ENCODE measurements at regions not wholly inside any gene's neighbourhood (a gene's known extent, or its start where the extent isn't known, plus 50 kb on each side); places are given as distances from the start of the nearest gene placed in this dataset.

- no peak for DNase-seq (ENCODE audit: low read depth)
Observed at GRCh38 chr9:25613709-25614108, 64.5 kb downstream of the TUSC1 start.

GRCh38 chr9:25603106-25603505 lies 75.1 kb downstream of the TUSC1 start:
- no peak for DNase-seq (ENCODE audit: low read depth)

GRCh38 chr9:25602400-25603044 lies 75.7 kb downstream of the TUSC1 start:
- no peak for DNase-seq (ENCODE audit: low read depth)

- no peak for DNase-seq (ENCODE audit: low read depth)
Observed at GRCh38 chr9:25600501-25600900, 77.7 kb downstream of the TUSC1 start.

- no peak for DNase-seq (ENCODE audit: low read depth)
Observed at GRCh38 chr9:25584611-25585010, 93.6 kb downstream of the TUSC1 start.

- DNase-seq (ENCODE audit: low read depth), result no peak
Observed at GRCh38 chr9:25573281-25573680, 105.0 kb downstream of the TUSC1 start.

GRCh38 chr9:25571491-25571890 lies 106.8 kb downstream of the TUSC1 start:
- DNase-seq (ENCODE audit: low read depth), result no peak

GRCh38 chr9:25570802-25571201 lies 107.4 kb downstream of the TUSC1 start:
- no peak for DNase-seq (ENCODE audit: low read depth)

- DNase-seq (ENCODE audit: low read depth), result no peak
Observed at GRCh38 chr9:25562101-25562500, 116.1 kb downstream of the TUSC1 start.

- no peak for DNase-seq (ENCODE audit: low read depth)
Observed at GRCh38 chr9:25557645-25558300, 120.5 kb downstream of the TUSC1 start.

- DNase-seq (ENCODE audit: low read depth), result no peak
Observed at GRCh38 chr9:25556540-25556939, 121.7 kb downstream of the TUSC1 start.

GRCh38 chr9:25548847-25549246 lies 129.4 kb downstream of the TUSC1 start:
- DNase-seq (ENCODE audit: low read depth), result no peak

GRCh38 chr9:25543806-25544205 lies 134.4 kb downstream of the TUSC1 start:
- DNase-seq (ENCODE audit: low read depth), result no peak

- no peak for DNase-seq (ENCODE audit: low read depth)
Observed at GRCh38 chr9:25542319-25542718, 135.9 kb downstream of the TUSC1 start.

- DNase-seq (ENCODE audit: low read depth), result no peak
Observed at GRCh38 chr9:25537808-25538207, 140.4 kb downstream of the TUSC1 start.

GRCh38 chr9:25519286-25519685 lies 159.0 kb downstream of the TUSC1 start:
- DNase-seq (ENCODE audit: low read depth), result no peak

GRCh38 chr9:25517701-25518100 lies 160.5 kb downstream of the TUSC1 start:
- DNase-seq (ENCODE audit: low read depth), result no peak

GRCh38 chr9:25513509-25514033 lies 164.7 kb downstream of the TUSC1 start:
- DNase-seq (ENCODE audit: low read depth), result no peak

GRCh38 chr9:25505644-25506043 lies 172.6 kb downstream of the TUSC1 start:
- no peak for DNase-seq (ENCODE audit: low read depth)

GRCh38 chr9:25481372-25481771 lies 196.9 kb downstream of the TUSC1 start:
- DNase-seq (ENCODE audit: low read depth), result no peak

- DNase-seq (ENCODE audit: low read depth), result no peak
Observed at GRCh38 chr9:25480696-25481095, 197.5 kb downstream of the TUSC1 start.

GRCh38 chr9:25472681-25473080 lies 205.6 kb downstream of the TUSC1 start:
- no peak for DNase-seq (ENCODE audit: low read depth)

- DNase-seq (ENCODE audit: low read depth), result peak; percentile 2
Observed at GRCh38 chr9:25472085-25472607, 206.1 kb downstream of the TUSC1 start.
